GM18502 (cell line): ENCODE measurements at regions not wholly inside any gene's neighbourhood (a gene's known extent, or its start where the extent isn't known, plus 50 kb on each side); places are given as distances from the start of the nearest gene placed in this dataset.

Experiments
- ATAC-seq: cut with Tn5 transposase; IDR thresholded peaks from one replicate; pipeline ENCODE4 v1.9.1; 2021; ENCODE audit warnings: mild to moderate bottlenecking; ENCODE audit not compliant: unreplicated experiment, poor library complexity

GRCh38 chr6:167672738-167673137 lies 154.0 kb upstream of the AFDN start:
- ATAC-seq = no peak

- ATAC-seq = no peak
Observed at GRCh38 chr6:167673946-167674345, 152.8 kb upstream of the AFDN start.

GRCh38 chr6:167674486-167674885 lies 152.2 kb upstream of the AFDN start:
- no peak for ATAC-seq

- ATAC-seq = no peak
Observed at GRCh38 chr6:167676000-167676665, 150.6 kb upstream of the AFDN start.

GRCh38 chr6:167676666-167677421 lies 149.9 kb upstream of the AFDN start:
- ATAC-seq = no peak

- no peak for ATAC-seq
Observed at GRCh38 chr6:167677422-167677789, 149.3 kb upstream of the AFDN start.

- no peak for ATAC-seq
Observed at GRCh38 chr6:167678102-167679101, 148.3 kb upstream of the AFDN start.

- ATAC-seq = no peak
Observed at GRCh38 chr6:167679122-167679736, 147.5 kb upstream of the AFDN start.

GRCh38 chr6:167679790-167680604 lies 146.7 kb upstream of the AFDN start:
- no peak for ATAC-seq

- no peak for ATAC-seq
Observed at GRCh38 chr6:167680605-167681149, 146.0 kb upstream of the AFDN start.

GRCh38 chr6:167682125-167682524 lies 144.6 kb upstream of the AFDN start:
- ATAC-seq = no peak

GRCh38 chr6:167682546-167683027 lies 144.1 kb upstream of the AFDN start:
- no peak for ATAC-seq

GRCh38 chr6:167683028-167683862 lies 143.5 kb upstream of the AFDN start:
- no peak for ATAC-seq

GRCh38 chr6:167684276-167685104 lies 142.2 kb upstream of the AFDN start:
- ATAC-seq = no peak

GRCh38 chr6:167685654-167686053 lies 141.1 kb upstream of the AFDN start:
- ATAC-seq = no peak

GRCh38 chr6:167686204-167686893 lies 140.4 kb upstream of the AFDN start:
- no peak for ATAC-seq
